Heart left ventricle (tissue), 13 donors: ENCODE measurements at regions not wholly inside any gene's neighbourhood (a gene's known extent, or its start where the extent isn't known, plus 50 kb on each side); places are given as distances from the start of the nearest gene placed in this dataset.
"Not testable (repeated sequence)": the region's sequence is repeated elsewhere in the genome, so short reads cannot be mapped to it uniquely, and the experiment has no call there.

Experiments
- POLR2A ChIP-seq, 2 donors: fragments of 450-650 bp; IDR thresholded peaks; one replicate each; pipeline ENCODE4 v1.6.1; 2017; ENCODE audit warnings: antibody characterized with exemption in 2 of 2, mild to moderate bottlenecking in 2 of 2, moderate library complexity in 2 of 2
- TF ChIP-seq, protein P1 (sequence below), 12 donors: fragments of 200-600 bp; sonication (generic) in 4 of 12; IDR thresholded peaks; one replicate each; pipeline versions ENCODE4 v1.5.0 to v1.8.0; 2018 to 2022; ENCODE audit warnings: antibody characterized with exemption in 12 of 12, mild to moderate bottlenecking in 5 of 12
- donor health status: ischemic (EF 13 %, LVEDD 7.1; RV severe dilation, severe dysfunction).
- donor health status: DM: no; HTN: yes; CAD: no.
- donor health status: DM: no; HTN: no; CAD: no.
- donor health status: ischemic (EF 25% LVEDD 6.9; RV normal size, moderate dysfunction).
- donor health status: ischemic (EF 25% LVEDD 5.7; RV mildly dilated, moderate dysfunction).
- donor health status: ischemic (EF 35%, LVEDD 5.7; RV mildly dilated, moderate dysfunction).
- donor health status: nonischemic (EF 11% LVEDD 7.7; RV severe dilation, severe dysfunction).
- donor health status: DM: yes; HTN: yes; CAD: no.
- donor health status: PGD.
- donor health status: ischemic (EF 29% LVEDD 5.4; RV normal size, mild dysfunction).
- donor health status: nonischemic (EF 23%, LVEDD 6.1; RV moderate dilation, normal function).

GRCh38 chr2:87151835-87152493 is 130.3 kb upstream of the PLGLB1 start:
- TF ChIP-seq, protein P1, sequence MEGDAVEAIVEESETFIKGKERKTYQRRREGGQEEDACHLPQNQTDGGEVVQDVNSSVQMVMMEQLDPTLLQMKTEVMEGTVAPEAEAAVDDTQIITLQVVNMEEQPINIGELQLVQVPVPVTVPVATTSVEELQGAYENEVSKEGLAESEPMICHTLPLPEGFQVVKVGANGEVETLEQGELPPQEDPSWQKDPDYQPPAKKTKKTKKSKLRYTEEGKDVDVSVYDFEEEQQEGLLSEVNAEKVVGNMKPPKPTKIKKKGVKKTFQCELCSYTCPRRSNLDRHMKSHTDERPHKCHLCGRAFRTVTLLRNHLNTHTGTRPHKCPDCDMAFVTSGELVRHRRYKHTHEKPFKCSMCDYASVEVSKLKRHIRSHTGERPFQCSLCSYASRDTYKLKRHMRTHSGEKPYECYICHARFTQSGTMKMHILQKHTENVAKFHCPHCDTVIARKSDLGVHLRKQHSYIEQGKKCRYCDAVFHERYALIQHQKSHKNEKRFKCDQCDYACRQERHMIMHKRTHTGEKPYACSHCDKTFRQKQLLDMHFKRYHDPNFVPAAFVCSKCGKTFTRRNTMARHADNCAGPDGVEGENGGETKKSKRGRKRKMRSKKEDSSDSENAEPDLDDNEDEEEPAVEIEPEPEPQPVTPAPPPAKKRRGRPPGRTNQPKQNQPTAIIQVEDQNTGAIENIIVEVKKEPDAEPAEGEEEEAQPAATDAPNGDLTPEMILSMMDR (IDR thresholded peaks at IDR 0.05), result not testable (repeated sequence)
- TF ChIP-seq POLR2A (IDR thresholded peaks at IDR 0.05), result not testable (repeated sequence)
